GM12875 (cell line): ENCODE measurements at regions not wholly inside any gene's neighbourhood (a gene's known extent, or its start where the extent isn't known, plus 50 kb on each side); places are given as distances from the start of the nearest gene placed in this dataset.

Experiments
- H3K4me3 ChIP-seq: one replicate; pipeline ENCODE4 v1.5.1; 2011; ENCODE audit warnings: low read depth, low read length, control low read depth
- CTCF ChIP-seq: IDR thresholded peaks from 2 replicates; pipeline ENCODE4 v1.5.1; 2011; ENCODE audit warnings: low read depth, mild to moderate bottlenecking, control low read depth, inconsistent platforms, low read length, moderate library complexity, borderline replicate concordance; ENCODE audit not compliant: insufficient read depth

- no peak for TF ChIP-seq CTCF
- no peak overlapping the region for H3K4me3 ChIP-seq
These were observed 1048.8 kb upstream of the EEF2KMT start for GRCh38 chr16:6146356-6146755.

- H3K4me3 ChIP-seq, result no peak overlapping the region
- TF ChIP-seq CTCF, result no peak
These were observed 1046.9 kb upstream of the EEF2KMT start for GRCh38 chr16:6144463-6144862.

- H3K4me3 ChIP-seq, result no peak overlapping the region
- TF ChIP-seq CTCF, result no peak
These were observed 1045.4 kb upstream of the EEF2KMT start for GRCh38 chr16:6143020-6143419.

GRCh38 chr16:6133009-6133557, 1035.5 kb upstream of the EEF2KMT start:
- no peak for TF ChIP-seq CTCF
- H3K4me3 ChIP-seq, result no peak overlapping the region

- TF ChIP-seq CTCF, result no peak
- no peak overlapping the region for H3K4me3 ChIP-seq
These were observed 1034.5 kb upstream of the EEF2KMT start for GRCh38 chr16:6132121-6132520.

- no peak for TF ChIP-seq CTCF
- H3K4me3 ChIP-seq, result no peak overlapping the region
These were observed 1034.0 kb upstream of the EEF2KMT start for GRCh38 chr16:6131526-6132050.

- no peak for TF ChIP-seq CTCF
- H3K4me3 ChIP-seq, result no peak overlapping the region
These were observed 1028.1 kb upstream of the EEF2KMT start for GRCh38 chr16:6125483-6126259.
